ENCODE measurements at regions not wholly inside any gene's neighbourhood (a gene's known extent, or its start where the extent isn't known, plus 50 kb on each side); places are given as distances from the start of the nearest gene placed in this dataset.

- H3K27me3 ChIP-seq, result no peaks in the 10 kb centered on the region
- TF ChIP-seq CTCF (IDR thresholded peaks at IDR 0.05), result no peak
- TF ChIP-seq POLR2A (IDR thresholded peaks at IDR 0.05), result no peak
Measured at GRCh38 chr1:235024711-235025421, 103.8 kb downstream of the TOMM20 start.

GRCh38 chr1:235023711-235024439, 104.8 kb downstream of the TOMM20 start:
- Histone ChIP-seq H3K4me1 (peaks cover 0 to 7% (median 0%) of the 10 kb centered on the region in 4 donors), H3K4me3 (no peak overlapping the region), H3K9me3 (no peaks in the 10 kb centered on the region), H3K27ac (no peak overlapping the region), H3K27me3 (no peaks in the 10 kb centered on the region), H3K36me3 (no peaks in the 10 kb centered on the region)
- peak in 1 of 3 donors; percentile 6 for DNase-seq
- no peak for TF ChIP-seq CTCF (IDR thresholded peaks at IDR 0.05)
- TF ChIP-seq POLR2A (IDR thresholded peaks at IDR 0.05), result no peak

More at GRCh38 chr1:235024711-235025421, 103.8 kb downstream of the TOMM20 start:
- peak in 2 of 3 donors; percentile 6 to 44 for DNase-seq
- Histone ChIP-seq H3K4me3 (no peak overlapping the region), H3K27ac (no peak overlapping the region), H3K36me3 (no peaks in the 10 kb centered on the region), H3K4me1 (peaks cover 0 to 7% (median 0%) of the 10 kb centered on the region in 4 donors), H3K9me3 (no peaks in the 10 kb centered on the region)

- no peaks in the 10 kb centered on the region for H3K9me3 ChIP-seq
- peaks cover 0 to 7% (median 0%) of the 10 kb centered on the region in 4 donors for H3K4me1 ChIP-seq
- no peaks in the 10 kb centered on the region for H3K36me3 ChIP-seq
- no peaks in the 10 kb centered on the region for H3K27me3 ChIP-seq
- peak in 2 of 3 donors; percentile 14 to 42 for DNase-seq
- no peak overlapping the region for H3K4me3 ChIP-seq
- H3K27ac ChIP-seq, result no peak overlapping the region
- TF ChIP-seq POLR2A (IDR thresholded peaks at IDR 0.05) (no peak), CTCF (IDR thresholded peaks at IDR 0.05) (no peak)
Measured at GRCh38 chr1:235022981-235023710, 105.5 kb downstream of the TOMM20 start.

- Histone ChIP-seq H3K27me3 (no peaks in the 10 kb centered on the region), H3K9me3 (no peaks in the 10 kb centered on the region), H3K4me1 (peaks cover 0 to 7% (median 0%) of the 10 kb centered on the region in 4 donors), H3K36me3 (no peaks in the 10 kb centered on the region), H3K27ac (peak overlapping the region in 1 of 4 donors; percentile 9), H3K4me3 (no peak overlapping the region)
- TF ChIP-seq POLR2A (IDR thresholded peaks at IDR 0.05) (no peak), CTCF (IDR thresholded peaks at IDR 0.05) (no peak)
- DNase-seq, result peak in 2 of 3 donors; percentile 4 to 28
Measured at GRCh38 chr1:235022341-235022980, 106.2 kb downstream of the TOMM20 start.

- no peaks in the 10 kb centered on the region for H3K36me3 ChIP-seq
- H3K4me1 ChIP-seq, result peaks cover 0 to 7% (median 0%) of the 10 kb centered on the region in 4 donors
- no peaks in the 10 kb centered on the region for H3K9me3 ChIP-seq
- TF ChIP-seq POLR2A (IDR thresholded peaks at IDR 0.05) (no peak), CTCF (IDR thresholded peaks at IDR 0.05) (no peak)
- H3K27ac ChIP-seq, result no peak overlapping the region
- peak in 2 of 3 donors; percentile 1 to 37 for DNase-seq
- H3K27me3 ChIP-seq, result no peaks in the 10 kb centered on the region
- no peak overlapping the region for H3K4me3 ChIP-seq
Measured at GRCh38 chr1:235021815-235022214, 106.8 kb downstream of the TOMM20 start.
